ENCODE measurements at regions not wholly inside any gene's neighbourhood (a gene's known extent, or its start where the extent isn't known, plus 50 kb on each side); places are given as distances from the start of the nearest gene placed in this dataset.

GRCh38 chr2:30310371-30310770 is 79.0 kb downstream of the LBH start:
- no peak for DNase-seq

GRCh38 chr2:30310955-30311354 is 79.6 kb downstream of the LBH start:
- DNase-seq = no peak

- no peak for DNase-seq
These were observed 80.4 kb downstream of the LBH start for GRCh38 chr2:30311711-30312110.

GRCh38 chr2:30312916-30313315 is 81.6 kb downstream of the LBH start:
- DNase-seq = no peak

DNA sequence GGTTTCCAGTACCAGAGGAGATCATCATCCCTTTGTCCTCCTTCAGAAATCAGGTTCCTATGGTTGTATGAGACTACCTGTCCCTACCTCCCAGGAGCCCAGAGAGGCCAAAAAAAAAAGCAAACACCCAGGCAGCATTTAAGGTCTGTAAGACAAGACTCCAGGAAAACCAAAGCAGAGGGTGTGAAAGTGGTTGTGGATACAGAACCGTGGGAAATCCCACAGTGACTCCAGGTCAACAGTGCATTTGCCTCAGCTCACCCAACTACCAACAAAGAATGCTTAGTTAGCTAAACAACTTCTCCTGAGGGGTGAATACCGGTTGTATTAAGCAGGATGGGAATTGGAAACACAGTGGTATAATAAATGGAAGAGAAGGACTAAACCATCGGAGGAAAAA is 83.6 kb downstream of the LBH start:
- DNase-seq = no peak

DNA sequence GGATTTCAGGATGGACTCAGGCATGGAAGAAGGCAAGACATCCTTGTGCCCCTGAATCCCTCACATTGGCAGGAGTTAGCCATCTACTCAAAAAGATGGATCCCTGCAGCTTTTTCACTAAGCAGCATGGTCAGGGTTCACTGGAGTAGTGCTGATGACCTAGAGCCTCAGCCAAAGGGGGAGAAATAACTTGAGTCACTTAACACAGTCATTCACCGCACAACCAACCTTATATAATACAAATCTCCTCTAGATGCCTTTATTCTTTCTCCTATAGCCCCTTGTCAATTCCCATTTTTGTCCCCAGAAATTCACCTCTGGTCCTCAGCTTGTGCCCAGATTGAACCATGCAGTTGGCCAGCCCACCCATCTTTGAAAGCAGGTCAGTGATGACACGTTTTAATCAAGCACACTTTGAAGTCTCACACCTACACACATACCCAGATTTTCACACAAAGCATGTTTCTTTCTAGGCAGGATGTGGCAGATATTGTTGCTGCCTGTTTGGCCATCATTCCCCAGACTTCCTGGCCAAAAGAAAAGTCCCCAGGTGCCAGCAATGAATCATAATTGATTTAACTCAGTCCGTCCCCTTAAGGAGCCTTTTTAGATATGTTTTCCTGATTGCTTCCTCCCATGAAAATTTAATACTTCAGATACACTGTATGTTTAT is 84.2 kb downstream of the LBH start:
- no peak for DNase-seq

- DNase-seq = no peak
These were observed 85.1 kb downstream of the LBH start for GRCh38 chr2:30316408-30316807.

DNA sequence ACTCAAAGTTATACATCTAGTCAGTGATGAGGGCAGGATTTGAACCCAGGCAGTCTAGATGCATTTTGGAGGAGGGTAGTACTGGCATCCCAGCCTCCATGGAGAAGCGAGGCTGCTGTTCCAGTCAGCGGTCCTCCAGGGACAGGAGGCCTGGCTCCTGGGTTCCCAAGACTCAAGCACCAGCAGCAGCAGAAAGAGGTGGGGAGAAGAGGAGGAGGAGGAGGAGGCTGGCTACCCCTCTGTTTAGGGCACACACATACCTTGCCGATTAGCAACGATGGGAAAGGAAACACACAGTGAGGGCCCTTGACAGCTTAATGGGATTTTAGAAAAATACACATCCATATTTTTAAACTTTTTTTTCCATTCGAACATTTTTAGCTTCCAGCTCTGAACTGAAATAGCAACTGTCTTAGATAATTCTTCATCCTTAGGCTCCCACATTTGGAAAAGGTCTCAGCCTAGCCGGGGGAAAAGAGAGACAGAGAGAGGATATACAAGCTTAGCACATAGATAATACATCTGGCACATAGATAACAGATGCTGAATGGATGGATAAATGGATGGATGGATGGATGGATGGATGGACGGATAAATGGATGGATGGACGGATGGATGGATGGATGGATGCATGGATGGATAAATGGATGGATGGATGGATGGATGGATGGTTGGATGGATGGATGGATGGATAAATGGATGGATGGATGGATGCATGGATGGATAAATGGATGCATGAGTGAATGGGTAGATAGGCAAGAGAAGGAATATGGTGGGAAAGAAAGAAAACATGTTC is 87.9 kb downstream of the LBH start:
- no peak for DNase-seq

DNA sequence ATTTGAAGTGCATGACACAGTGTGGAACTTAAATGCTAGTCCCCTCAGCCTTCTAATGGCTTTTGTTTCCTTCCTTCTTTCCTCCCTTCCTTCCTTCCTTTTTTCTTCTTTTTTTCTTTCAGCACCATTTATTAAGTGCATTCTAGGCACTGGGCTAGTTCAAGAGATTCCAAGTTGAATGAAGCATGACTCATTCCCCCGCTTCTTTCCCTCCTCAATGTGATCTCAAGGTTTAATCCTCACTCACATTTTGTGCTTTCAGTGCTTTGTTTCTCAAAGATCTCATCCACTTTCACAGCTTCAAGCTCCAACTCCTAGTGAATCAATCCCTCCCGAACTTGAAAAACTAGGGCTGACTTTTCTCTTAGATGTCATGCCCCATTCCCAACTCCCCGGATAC is 90.1 kb downstream of the LBH start:
- no peak for DNase-seq

GRCh38 chr2:30323499-30323898 is 92.2 kb downstream of the LBH start:
- DNase-seq = no peak

GRCh38 chr2:30324245-30324908 is 93.0 kb downstream of the LBH start:
- no peak for DNase-seq

DNA sequence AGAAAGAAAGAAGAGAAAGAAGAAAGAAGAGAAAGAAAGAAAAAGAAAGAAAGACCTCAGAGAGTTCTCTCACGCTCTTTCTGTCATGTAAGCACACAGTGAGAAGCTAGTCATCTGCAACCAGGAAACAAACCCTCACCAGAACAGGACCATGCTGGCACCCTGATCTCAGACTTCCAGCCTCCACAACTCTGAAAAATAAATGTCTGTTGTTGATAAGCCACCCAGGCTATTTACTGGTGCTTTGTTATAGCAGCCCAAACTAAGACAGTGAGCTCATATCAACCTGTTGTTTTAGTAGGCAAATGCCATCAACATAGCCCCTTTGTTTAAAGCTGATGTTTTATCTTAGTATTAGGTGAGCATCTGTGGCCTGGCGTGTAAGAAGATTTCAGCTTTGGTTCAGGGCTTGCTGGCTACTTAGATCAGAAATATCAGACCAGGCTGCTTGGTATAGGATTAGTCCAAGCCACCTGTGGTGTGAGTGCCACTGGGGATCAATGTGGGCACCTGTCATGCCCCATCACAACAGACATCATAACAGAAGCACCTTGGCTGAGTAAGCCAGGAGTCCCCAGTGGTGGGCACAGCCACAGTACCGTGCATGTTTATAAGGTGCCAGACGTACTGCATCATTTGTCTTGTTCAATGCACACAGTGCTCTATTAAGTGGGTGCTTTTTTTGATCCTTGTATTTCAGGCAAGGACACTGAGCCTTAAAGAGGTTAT is 94.4 kb downstream of the LBH start:
- DNase-seq = no peak

DNA sequence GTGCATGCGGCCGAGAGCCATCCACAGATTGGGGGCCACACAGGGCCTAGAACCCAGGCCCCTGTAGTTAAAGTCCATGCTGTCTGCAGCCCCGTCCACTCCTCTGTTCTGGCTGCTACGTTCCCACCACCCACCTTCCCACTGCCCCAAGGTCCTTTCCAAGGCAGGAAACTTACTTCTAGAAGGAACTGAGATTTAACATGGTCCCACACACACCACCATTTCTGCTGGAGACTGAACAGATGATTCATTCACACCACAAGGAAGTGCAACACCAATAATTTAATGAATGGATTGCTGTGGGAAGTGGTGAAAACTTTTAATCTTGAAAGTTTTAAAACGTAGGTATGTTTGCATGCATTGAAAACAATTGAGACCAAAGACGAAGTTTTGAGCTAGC is 95.2 kb downstream of the LBH start:
- DNase-seq = no peak

DNA sequence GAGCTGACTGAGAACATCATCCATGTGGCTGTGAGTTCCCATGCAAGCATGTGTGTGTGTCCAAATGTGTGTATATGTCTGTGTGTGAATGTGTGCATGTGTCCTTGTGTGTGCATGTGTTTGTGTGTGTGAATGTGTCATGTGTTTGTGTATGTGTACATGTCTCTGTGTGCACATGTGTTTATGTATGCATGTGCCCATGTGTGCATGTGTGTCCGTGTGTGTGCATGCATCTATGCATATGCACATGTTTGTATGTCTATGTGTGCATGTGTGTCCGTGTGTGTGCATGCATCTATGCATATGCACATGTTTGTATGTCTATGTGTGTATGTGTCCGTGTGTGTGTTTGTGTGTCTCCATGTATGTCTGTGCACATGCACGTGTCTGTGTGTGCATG is 99.7 kb downstream of the LBH start:
- DNase-seq = no peak

DNA sequence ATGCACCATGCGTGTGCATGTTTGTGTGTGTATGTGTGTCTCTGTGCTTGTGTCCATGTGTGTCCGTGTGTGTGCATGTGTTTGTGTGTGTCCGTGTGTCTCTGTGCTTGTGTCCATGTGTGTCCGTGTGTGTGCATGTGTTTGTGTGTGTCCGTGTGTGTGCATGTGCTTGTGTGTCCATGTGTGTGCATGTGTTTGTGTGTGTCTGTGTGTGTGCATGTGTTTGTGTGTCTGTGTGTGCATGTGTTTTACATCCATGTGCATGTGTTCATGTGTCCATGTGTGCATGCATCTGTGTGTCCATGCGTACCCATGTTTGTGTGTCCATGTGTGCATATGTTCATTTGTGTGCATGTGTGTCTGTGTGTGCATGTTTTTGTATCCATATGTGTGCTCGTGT is 100.5 kb downstream of the LBH start:
- no peak for DNase-seq

GRCh38 chr2:30332791-30333453 is 101.6 kb downstream of the LBH start:
- DNase-seq = no peak

- DNase-seq = no peak
These were observed 103.5 kb downstream of the LBH start for GRCh38 chr2:30334762-30335363.

GRCh38 chr2:30336084-30336483 is 104.8 kb downstream of the LBH start:
- no peak for DNase-seq

DNA sequence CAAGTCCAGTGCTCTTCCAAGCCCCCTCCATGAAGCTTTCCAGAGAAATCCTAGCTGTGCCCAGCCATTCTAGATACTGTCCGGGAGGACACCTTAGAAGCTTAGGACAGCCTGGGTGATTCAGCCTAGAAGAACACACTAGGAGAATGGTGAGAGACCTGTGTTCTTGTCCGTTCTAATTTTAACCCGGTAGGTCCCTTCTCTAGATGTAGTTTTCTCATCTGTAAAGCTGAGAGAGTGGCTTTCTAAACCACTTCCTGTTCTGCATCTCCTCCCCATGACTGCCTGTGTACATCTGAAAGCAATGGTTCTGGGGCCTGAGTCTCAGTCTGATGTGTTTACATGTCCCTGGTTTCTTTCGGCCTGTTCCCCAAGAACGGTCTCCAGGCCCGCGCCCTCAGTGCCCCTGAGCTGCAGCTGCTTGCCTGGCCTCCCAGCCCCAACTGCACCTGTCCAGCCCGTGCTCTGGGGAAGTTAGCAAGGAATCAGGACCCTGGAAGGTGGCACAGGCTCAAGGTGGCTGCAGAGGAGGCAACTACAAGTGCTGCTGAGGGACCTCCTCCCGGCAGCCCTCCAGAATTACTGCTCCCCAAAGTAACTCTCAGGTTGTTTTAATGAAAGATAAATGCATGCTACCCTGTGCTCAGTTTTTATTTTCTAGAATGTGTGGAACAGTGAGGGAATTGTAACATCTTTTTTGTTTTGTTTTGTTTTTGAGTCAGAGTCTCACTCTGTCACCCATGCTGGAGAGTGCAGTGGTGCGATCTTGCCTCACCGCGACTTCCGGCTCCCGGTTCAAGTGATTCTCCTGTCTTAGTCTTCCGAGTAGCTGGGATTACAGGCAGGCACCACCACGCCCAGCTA is 105.9 kb downstream of the LBH start:
- no peak for DNase-seq

DNA sequence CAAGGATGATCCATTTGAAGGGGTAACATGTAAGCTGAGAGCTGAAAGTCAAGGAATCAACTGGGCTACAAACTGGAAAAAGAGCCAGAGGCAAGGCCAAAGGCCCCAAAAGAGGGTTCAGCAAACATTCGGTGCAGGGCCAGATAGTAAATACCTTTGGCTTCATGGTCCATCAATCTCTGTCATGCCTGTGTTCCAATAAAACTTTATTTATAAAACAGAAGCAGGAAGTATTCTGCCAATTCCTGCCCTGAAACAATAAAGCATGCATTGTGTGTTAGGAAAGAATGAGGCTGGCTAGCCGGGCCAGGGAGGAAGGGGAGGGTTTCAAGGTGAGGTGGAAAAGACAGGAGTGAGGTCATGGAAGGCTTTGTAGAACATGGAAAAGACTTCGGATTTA is 107.1 kb downstream of the LBH start:
- no peak for DNase-seq

DNA sequence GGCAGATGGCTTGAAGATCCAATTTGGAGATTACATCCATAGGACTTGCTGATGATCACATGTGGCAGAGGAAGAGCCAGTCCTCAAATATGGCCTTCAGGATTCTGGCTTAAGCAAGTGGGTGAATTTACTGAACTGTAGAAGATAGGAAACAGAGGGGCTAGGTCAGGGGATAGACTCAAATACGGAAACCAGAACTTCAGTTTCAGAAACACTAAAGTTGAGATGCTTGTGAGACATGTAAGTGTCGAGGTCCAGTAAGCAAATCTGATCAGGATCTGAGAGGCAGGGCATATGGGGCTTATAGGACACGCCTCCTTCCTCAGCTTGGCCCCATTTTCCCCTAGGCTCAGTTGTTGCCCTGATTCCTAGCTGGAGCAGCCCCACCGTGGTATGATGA is 107.7 kb downstream of the LBH start:
- DNase-seq = no peak

Measured in hippocampal formation (tissue), 2 donors.